ENCODE measurements at regions not wholly inside any gene's neighbourhood (a gene's known extent, or its start where the extent isn't known, plus 50 kb on each side); places are given as distances from the start of the nearest gene placed in this dataset.

DNA sequence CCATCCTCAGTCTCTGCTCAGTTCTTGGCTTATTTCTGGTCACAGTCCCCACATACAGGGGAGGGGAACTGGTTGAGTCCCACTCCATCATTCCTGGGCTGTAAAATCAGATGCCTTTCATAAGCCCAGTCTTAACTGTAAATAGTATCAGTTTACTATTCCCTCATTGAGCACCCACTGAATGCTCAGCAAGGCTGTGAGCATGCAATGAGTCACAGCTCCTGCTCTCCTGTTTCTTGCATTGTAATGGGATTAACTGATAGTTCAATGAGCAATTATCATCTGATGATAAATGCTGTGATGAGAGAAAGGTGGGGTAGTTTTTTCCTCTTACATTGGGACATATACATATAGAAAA, 113.6 kb upstream of the TPM1 start:
- TF ChIP-seq CTCF (IDR thresholded peaks at IDR 0.05), result no peak
- TF ChIP-seq POLR2A (IDR thresholded peaks at IDR 0.05), result no peak
